ENCODE measurements at regions not wholly inside any gene's neighbourhood (a gene's known extent, or its start where the extent isn't known, plus 50 kb on each side); places are given as distances from the start of the nearest gene placed in this dataset.

DNA sequence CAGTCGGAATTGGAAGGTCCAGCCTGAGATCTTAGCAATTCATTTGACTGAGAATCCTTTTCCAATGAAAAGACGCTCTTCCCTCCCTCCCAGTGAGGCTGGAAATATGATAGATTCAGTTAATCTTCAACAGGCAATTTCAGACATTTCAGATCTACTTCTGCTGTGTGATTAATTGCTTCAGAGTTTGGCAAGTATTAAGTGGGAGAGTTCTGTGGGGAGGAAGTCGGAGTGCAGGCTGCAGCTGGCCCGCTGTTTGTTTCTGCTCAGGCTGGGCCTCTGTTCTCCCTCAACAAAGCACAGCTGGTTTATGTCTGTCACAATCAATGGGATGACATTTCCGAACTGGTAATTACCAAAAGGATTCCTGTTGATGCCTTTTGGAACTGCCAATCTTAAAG, 178.2 kb downstream of the NDFIP2 start:
- WGBS, 2 experiments (ENCODE audit: extremely low coverage in 2 of 2, insufficient read length in 1 of 2): no CpG with 5 or more reads among the region's 5 CpGs
- Histone ChIP-seq H3K14ac (replicated peaks; ENCODE audit: low read depth, low read length) (no peak overlapping the region), H2BK15ac (ENCODE audit: low read depth, low read length) (no peak overlapping the region), H3K79me1 (ENCODE audit: low read depth in 1 of 2, low read length in 2 of 2) (no peaks in the 10 kb centered on the region), H3K4me3 (ENCODE audit: insufficient read depth, low read depth, low read length) (no peak overlapping the region), H2AK5ac (ENCODE audit: low read depth, low read length) (no peak overlapping the region), H4K5ac (ENCODE audit: low read depth, low read length) (no peak overlapping the region), H4K8ac (ENCODE audit: low read depth in 2 of 2, low read length in 2 of 2) (no peak overlapping the region), H3K27me3 (ENCODE audit: control insufficient read depth, insufficient read depth, low read length) (no peaks in the 10 kb centered on the region; the same call in 1 of the 2 replicates), H3K18ac (ENCODE audit: low read depth, low read length) (no peak overlapping the region), H2BK120ac (ENCODE audit: low read depth, low read length) (no peak overlapping the region), H3K4ac (ENCODE audit: low read depth, low read length) (no peak overlapping the region), H4K91ac (ENCODE audit: insufficient read depth, low read depth, low read length) (no peak overlapping the region), H3K56ac (ENCODE audit: extremely low read depth, insufficient read depth, low read length) (no peak overlapping the region), H3K27ac (ENCODE audit: insufficient read depth, low read length) (no peak overlapping the region), H3K36me3 (ENCODE audit: control insufficient read depth, insufficient read depth, low read length) (no peaks in the 10 kb centered on the region), H2BK20ac (ENCODE audit: low read depth, low read length) (no peak overlapping the region), H2AFZ (replicated peaks; ENCODE audit: low read length, poor library complexity) (no peak overlapping the region), H2BK5ac (ENCODE audit: low read depth, low read length, poor library complexity, severe bottlenecking) (no peak overlapping the region), H3K4me1 (ENCODE audit: control insufficient read depth, insufficient read depth, low read length) (no peaks in the 10 kb centered on the region), H3K9ac (ENCODE audit: low read depth, low read length) (no peak overlapping the region), H3K9me1 (ENCODE audit: insufficient read depth, low read length) (no peaks in the 10 kb centered on the region), H3K9me3 (ENCODE audit: control insufficient read depth, insufficient read depth, low read length) (no peaks in the 10 kb centered on the region), H4K20me1 (ENCODE audit: insufficient read depth, low read length) (no peaks in the 10 kb centered on the region), H3K23ac (ENCODE audit: low read depth, low read length) (no peak overlapping the region), H2AK9ac (replicated peaks; ENCODE audit: low read depth, low read length, poor library complexity) (no peak overlapping the region), H3K4me2 (ENCODE audit: low read depth, low read length) (no peak overlapping the region)
- CTCF ChIA-PET: no interaction called here
- intact Hi-C loops (cut with micrococcal nuclease): no loop called here
- POLR2A ChIA-PET (ENCODE audit: unreplicated experiment): no interaction called here
- ATAC-seq (ENCODE audit: low read depth) (peak; percentile 35; the same call in 1 of the 2 replicates), DNase-seq (no peak)
- in situ Hi-C loops (cut with MboI; ENCODE audit: low sequenced_read_pairs): no loop called here
- TF ChIP-seq MAZ (IDR thresholded peaks at IDR 0.05; ENCODE audit: borderline replicate concordance, low read depth, low read length) (no peak), CEBPB (IDR thresholded peaks at IDR 0.05; ENCODE audit: low read depth, low read length) (no peak), MXI1 (IDR thresholded peaks at IDR 0.05; ENCODE audit: borderline replicate concordance, low read depth, low read length) (no peak), NFE2L2 (IDR thresholded peaks at IDR 0.05; ENCODE audit: low read depth, low read length) (no peak), MAFK (IDR thresholded peaks at IDR 0.05; ENCODE audit: low read depth, low read length) (no peak), RCOR1 (IDR thresholded peaks at IDR 0.05; ENCODE audit: insufficient replicate concordance, low read length) (no peak), FOS (IDR thresholded peaks at IDR 0.05; ENCODE audit: low read depth, low read length) (no peak), BHLHE40 (IDR thresholded peaks at IDR 0.05; ENCODE audit: low read depth, low read length) (no peak), RFX5 (IDR thresholded peaks at IDR 0.05; ENCODE audit: low read depth, low read length) (no peak), POLR2A (IDR thresholded peaks at IDR 0.05; ENCODE audit: low read depth, low read length) (no peak), CHD1 (IDR thresholded peaks at IDR 0.05; ENCODE audit: low read depth, low read length) (no peak), SMC3 (IDR thresholded peaks at IDR 0.05; ENCODE audit: low read depth, low read length) (no peak), RAD21 (IDR thresholded peaks at IDR 0.05; ENCODE audit: low read length) (no peak)
- TF ChIP-seq, protein P1, sequence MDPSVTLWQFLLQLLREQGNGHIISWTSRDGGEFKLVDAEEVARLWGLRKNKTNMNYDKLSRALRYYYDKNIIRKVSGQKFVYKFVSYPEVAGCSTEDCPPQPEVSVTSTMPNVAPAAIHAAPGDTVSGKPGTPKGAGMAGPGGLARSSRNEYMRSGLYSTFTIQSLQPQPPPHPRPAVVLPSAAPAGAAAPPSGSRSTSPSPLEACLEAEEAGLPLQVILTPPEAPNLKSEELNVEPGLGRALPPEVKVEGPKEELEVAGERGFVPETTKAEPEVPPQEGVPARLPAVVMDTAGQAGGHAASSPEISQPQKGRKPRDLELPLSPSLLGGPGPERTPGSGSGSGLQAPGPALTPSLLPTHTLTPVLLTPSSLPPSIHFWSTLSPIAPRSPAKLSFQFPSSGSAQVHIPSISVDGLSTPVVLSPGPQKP (IDR thresholded peaks at IDR 0.05; ENCODE audit: borderline replicate concordance, low read depth, low read length): no peak
- TF ChIP-seq, protein P2, sequence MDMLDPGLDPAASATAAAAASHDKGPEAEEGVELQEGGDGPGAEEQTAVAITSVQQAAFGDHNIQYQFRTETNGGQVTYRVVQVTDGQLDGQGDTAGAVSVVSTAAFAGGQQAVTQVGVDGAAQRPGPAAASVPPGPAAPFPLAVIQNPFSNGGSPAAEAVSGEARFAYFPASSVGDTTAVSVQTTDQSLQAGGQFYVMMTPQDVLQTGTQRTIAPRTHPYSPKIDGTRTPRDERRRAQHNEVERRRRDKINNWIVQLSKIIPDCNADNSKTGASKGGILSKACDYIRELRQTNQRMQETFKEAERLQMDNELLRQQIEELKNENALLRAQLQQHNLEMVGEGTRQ (IDR thresholded peaks at IDR 0.05; ENCODE audit: low read depth, low read length): no peak
- dilution Hi-C loops (cut with HindIII; ENCODE audit: low sequenced_read_pairs, unreplicated experiment): no loop called here
- BruUV-seq (replicated peaks): no TSS peak

Data from IMR-90 (cell line).